ENCODE measurements at regions not wholly inside any gene's neighbourhood (a gene's known extent, or its start where the extent isn't known, plus 50 kb on each side); places are given as distances from the start of the nearest gene placed in this dataset.

DNA sequence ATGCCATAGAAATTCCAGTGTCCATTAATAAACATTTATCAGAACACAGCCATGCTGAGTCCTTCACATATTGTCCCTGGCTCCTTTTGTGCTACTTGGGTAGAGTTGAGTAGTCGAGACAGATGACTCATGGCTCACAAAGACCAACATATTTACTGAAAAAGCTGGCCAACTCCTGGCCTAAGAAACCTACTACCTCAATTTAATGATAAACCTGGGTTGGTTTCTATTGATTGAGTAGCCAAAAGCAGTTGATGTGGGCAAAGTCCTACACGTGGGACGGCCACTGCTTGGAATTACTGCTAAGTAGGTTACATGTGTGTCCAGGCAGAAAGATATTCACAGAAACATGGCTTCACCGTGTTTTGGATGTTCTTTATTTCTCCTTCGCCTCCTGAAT, 402.2 kb downstream of the NR2F2 start:
- no peaks in the 10 kb centered on the region for H3K27me3 ChIP-seq
- H3K4me3 ChIP-seq, result no peak overlapping the region
- no peak overlapping the region for H3K27ac ChIP-seq
- no peak for DNase-seq (ENCODE audit: low spot score in 2 of 2)
- WGBS, 2 donors, result 87 to 94% methylated on average over 5 of the region's 5 CpGs
- H3K36me3 ChIP-seq, result no peaks in the 10 kb centered on the region
- H3K9me3 ChIP-seq, result no peaks in the 10 kb centered on the region
- TF ChIP-seq, protein P1, sequence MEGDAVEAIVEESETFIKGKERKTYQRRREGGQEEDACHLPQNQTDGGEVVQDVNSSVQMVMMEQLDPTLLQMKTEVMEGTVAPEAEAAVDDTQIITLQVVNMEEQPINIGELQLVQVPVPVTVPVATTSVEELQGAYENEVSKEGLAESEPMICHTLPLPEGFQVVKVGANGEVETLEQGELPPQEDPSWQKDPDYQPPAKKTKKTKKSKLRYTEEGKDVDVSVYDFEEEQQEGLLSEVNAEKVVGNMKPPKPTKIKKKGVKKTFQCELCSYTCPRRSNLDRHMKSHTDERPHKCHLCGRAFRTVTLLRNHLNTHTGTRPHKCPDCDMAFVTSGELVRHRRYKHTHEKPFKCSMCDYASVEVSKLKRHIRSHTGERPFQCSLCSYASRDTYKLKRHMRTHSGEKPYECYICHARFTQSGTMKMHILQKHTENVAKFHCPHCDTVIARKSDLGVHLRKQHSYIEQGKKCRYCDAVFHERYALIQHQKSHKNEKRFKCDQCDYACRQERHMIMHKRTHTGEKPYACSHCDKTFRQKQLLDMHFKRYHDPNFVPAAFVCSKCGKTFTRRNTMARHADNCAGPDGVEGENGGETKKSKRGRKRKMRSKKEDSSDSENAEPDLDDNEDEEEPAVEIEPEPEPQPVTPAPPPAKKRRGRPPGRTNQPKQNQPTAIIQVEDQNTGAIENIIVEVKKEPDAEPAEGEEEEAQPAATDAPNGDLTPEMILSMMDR (IDR thresholded peaks at IDR 0.05), result no peak
- no peak for TF ChIP-seq POLR2A (IDR thresholded peaks at IDR 0.05)
- TF ChIP-seq EP300 (IDR thresholded peaks at IDR 0.05), result no peak
- no peaks in the 10 kb centered on the region for H3K4me1 ChIP-seq

DNA sequence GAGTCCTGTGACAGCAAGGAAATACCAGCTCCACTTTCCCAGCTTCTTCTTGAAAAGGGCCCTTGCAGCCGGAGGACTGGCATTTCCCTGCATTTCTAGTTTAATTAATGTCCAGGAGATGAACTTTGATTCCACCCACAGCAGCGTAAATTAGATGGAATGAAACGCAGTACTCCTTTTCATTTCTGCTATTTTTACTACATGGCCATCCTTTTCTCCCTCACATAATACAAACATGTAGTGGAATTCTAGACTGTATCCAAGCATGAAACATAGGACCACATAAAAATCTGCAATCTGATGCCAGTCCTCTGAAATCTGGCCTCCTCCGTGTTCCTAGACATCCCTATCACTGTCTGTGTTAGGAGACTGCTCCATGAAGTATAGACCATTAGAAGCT, 403.2 kb downstream of the NR2F2 start:
- H3K9me3 ChIP-seq, result no peaks in the 10 kb centered on the region
- H3K4me3 ChIP-seq, result no peak overlapping the region
- 88 to 90% methylated on average over 4 of the region's 4 CpGs for WGBS, 2 donors
- H3K27me3 ChIP-seq, result no peaks in the 10 kb centered on the region
- DNase-seq (ENCODE audit: low spot score in 2 of 2), result no peak
- H3K36me3 ChIP-seq, result no peaks in the 10 kb centered on the region
- no peak overlapping the region for H3K27ac ChIP-seq
- H3K4me1 ChIP-seq, result no peaks in the 10 kb centered on the region
- TF ChIP-seq EP300 (IDR thresholded peaks at IDR 0.05) (no peak), POLR2A (IDR thresholded peaks at IDR 0.05) (no peak)
- TF ChIP-seq, protein P1 (IDR thresholded peaks at IDR 0.05), result no peak

DNA sequence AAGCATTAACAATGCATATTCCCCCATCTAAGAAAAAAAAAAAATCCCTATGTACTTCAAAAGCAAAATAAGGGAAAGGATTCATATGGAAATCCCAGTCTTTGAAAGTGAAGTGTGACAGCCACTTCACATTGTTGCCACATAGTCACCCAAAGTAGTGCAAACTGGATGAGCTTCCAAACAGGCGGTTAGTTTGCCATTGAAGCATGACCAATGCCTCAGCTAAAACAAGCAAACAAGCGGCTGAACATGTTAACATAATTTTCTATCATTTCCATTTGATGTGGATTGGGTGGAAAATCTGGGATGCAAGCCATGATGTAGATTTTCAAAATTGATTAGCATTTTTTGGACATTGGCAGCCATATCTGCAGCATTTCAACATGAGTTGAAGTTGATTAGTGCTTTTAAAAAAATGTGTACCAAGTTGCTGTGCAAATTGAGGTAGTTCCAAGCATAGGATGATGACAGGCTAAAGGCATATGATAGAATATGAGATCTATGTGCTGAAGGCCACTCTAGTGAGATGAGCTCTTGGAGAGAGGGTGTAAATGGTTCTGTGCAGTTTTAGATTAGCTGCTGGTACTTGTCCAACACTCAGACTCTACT, 405.2 kb downstream of the NR2F2 start:
- WGBS, 2 donors, result 90 to 93% methylated on average over 2 of the region's 2 CpGs
- DNase-seq (ENCODE audit: low spot score in 2 of 2), result no peak
- H3K4me1 ChIP-seq, result no peaks in the 10 kb centered on the region
- no peaks in the 10 kb centered on the region for H3K36me3 ChIP-seq
- no peaks in the 10 kb centered on the region for H3K27me3 ChIP-seq
- TF ChIP-seq, protein P1 (IDR thresholded peaks at IDR 0.05), result no peak
- TF ChIP-seq EP300 (IDR thresholded peaks at IDR 0.05) (no peak), POLR2A (IDR thresholded peaks at IDR 0.05) (no peak)
- no peak overlapping the region for H3K4me3 ChIP-seq
- H3K9me3 ChIP-seq, result no peaks in the 10 kb centered on the region
- H3K27ac ChIP-seq, result no peak overlapping the region

DNA sequence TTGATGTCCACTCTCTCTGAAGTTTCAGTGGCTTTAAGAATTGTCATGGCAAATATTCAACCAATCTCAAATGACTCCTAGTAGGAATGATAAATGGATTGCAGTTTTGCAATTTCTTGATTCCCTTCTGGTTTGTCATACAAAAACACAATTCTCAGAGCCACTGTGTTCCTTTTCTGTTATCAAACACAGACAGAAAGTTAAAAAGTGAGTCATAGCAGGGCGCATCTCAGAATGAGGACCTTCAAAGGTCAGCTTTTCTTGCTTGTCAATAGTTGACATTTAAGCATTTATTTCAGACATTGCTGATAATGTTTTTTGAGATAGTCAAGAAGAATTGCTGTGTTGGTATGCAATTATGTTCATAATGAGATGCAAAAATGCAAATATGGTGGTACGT, 405.9 kb downstream of the NR2F2 start:
- H3K4me3 ChIP-seq, result no peak overlapping the region
- 52 to 57% methylated on average over 2 of the region's 2 CpGs for WGBS, 2 donors
- no peak overlapping the region for H3K27ac ChIP-seq
- no peaks in the 10 kb centered on the region for H3K27me3 ChIP-seq
- TF ChIP-seq EP300 (IDR thresholded peaks at IDR 0.05) (no peak), POLR2A (IDR thresholded peaks at IDR 0.05) (no peak)
- TF ChIP-seq, protein P1 (IDR thresholded peaks at IDR 0.05), result no peak
- no peak for DNase-seq (ENCODE audit: low spot score in 2 of 2)
- H3K4me1 ChIP-seq, result no peaks in the 10 kb centered on the region
- H3K9me3 ChIP-seq, result no peaks in the 10 kb centered on the region
- H3K36me3 ChIP-seq, result no peaks in the 10 kb centered on the region

DNA sequence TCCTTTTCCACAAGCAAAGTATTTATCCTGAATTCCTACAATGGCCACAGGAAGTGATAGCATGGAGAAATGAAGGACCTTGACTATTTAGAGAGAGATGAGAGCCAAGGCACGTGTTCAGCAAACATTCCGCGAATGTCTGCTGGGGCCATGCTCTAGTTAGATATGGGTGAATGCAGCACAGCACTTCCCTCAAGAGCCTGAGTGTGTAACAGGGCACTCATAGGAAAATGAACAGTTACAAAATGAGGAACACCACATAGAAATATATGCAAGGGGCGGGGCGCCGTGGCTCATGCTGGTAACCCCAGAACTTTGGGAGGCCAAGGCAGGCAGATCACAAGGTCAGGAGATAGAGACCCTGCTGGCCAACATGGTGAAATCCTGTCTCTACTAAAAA, 406.9 kb downstream of the NR2F2 start:
- no peaks in the 10 kb centered on the region for H3K27me3 ChIP-seq
- no peaks in the 10 kb centered on the region for H3K36me3 ChIP-seq
- TF ChIP-seq, protein P1 (IDR thresholded peaks at IDR 0.05), result no peak
- no peak for TF ChIP-seq POLR2A (IDR thresholded peaks at IDR 0.05)
- TF ChIP-seq EP300 (IDR thresholded peaks at IDR 0.05), result no peak
- H3K4me1 ChIP-seq, result no peaks in the 10 kb centered on the region
- no peak overlapping the region for H3K4me3 ChIP-seq
- DNase-seq (ENCODE audit: low spot score in 2 of 2), result no peak
- 89 to 91% methylated on average over 6 of the region's 6 CpGs for WGBS, 2 donors
- no peak overlapping the region for H3K27ac ChIP-seq
- H3K9me3 ChIP-seq, result no peaks in the 10 kb centered on the region

Measured in tibial nerve (tissue), 4 donors.